GDM1 (cell line): ENCODE measurements at regions not wholly inside any gene's neighbourhood (a gene's known extent, or its start where the extent isn't known, plus 50 kb on each side); places are given as distances from the start of the nearest gene placed in this dataset.
"Not testable (repeated sequence)": the region's sequence is repeated elsewhere in the genome, so short reads cannot be mapped to it uniquely, and the experiment has no call there.

Source experiments
- DNase-seq: peaks from one replicate; lab custom pipeline; 2025; lab: John Stamatoyannopoulos, UW

DNA sequence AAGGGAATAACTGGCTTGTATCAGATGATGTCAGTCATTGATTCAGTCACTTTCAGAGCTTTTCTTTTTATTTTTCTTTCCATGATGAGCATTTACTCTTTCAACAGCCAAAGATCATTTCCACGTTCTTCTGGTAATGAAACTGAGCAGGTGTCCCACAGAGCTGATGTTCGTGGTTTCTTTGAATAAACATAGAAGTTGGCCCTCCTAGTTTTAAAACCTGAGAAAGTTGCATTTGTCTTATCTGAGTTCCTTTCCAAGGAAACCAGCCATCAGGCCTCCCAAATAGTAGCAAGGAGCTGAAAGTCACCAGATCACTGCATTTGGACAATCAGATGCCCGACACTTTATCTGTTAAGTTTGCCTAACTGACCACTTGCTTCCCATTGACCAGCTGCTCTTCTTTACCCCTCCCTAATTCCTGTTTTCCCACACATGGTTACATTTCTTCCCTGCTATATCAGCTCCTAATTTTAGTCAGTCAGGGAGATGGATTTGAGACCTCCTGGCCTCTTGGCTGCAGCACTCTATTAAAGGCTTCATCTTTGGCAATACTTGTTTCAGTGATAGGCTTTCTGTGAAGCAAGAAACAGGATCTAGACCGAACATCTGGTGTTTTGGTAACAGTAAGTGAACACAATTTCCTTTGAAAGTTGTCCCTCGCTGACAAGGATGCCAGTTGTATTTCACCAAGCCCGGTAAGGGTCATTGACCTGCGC, 420.8 kb downstream of the CHSY3 start:
- no peak for DNase-seq

DNA sequence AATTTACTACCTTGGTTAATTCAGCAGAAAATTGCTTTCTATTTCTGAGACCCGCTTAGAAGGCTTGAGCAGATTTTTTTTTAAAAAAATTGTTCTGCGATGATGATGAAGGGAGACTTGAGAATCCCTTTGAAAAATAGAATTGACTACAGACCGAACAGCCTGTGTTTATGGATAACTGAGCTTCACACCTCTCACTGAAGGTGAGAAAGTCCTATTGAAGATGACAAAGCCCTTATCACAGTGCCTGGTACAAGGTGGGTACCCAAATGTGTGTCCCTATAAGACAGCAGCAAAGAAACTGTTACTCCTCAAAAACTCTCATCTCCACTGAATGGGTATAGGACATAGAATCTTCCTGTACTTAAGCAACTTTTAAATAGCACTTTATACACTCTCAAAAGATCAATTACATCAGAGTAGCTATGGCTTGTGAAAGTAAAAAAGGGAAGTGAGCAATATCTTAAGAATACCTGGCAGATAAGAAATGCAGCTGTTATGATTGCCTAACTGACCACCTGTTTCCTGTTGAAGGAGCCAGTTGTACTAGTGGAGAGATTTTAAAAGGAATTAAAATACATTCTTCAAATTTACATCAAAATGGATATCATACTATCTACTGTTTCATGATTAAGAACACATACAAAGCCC, 419.7 kb downstream of the CHSY3 start:
- DNase-seq, result no peak

DNA sequence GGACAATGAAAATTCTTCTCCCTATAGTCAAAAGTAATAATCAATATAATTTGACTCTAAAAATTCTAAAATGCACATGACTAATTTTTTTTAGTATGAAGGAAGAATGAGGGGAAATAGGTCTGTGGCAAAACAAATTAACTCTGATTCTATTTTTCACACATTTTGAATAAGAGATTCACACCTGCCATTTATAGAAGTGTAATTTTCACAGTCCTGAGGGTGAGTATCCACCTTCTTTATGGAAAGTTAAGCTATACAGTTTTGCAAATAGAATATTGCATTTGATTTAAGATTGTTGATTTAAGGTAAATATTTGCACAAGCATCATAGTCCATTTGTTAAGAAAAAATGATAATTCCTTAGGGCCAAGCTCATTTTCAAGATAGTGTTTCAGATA, 417.7 kb downstream of the CHSY3 start:
- DNase-seq, result no peak

DNA sequence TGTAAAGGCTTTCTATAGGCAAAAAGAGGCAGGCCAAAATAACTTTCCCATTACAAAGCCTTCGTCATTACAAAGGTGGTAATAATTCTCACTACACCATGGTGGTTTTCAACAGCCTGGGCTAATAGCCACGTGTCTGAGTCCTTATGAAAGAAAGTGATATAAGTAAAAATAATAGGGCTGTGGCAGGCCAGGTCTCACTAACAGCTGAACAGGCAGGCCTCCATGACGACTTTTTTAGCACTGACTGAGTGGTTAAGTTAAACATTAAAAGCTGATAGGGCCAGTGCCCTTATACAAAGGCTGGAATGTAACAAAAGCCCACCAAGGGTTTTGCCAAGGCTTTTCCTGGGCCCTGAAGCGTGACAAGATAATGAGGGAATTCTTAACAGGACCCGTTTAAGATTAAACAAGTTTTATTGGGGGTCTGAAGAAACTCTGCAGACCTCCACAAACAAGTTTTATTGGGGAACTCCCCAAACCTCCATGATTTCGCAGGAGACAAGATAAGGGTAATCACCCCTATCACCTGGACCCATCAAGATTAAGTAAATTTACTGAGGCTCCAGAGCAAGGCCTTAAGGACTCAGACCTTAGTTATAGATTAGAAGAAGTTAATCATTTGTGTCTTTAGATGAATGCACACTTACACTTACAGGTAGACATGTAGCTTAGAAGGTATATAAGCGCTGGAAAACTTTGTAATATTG, 412.9 kb downstream of the CHSY3 start:
- no peak for DNase-seq

DNA sequence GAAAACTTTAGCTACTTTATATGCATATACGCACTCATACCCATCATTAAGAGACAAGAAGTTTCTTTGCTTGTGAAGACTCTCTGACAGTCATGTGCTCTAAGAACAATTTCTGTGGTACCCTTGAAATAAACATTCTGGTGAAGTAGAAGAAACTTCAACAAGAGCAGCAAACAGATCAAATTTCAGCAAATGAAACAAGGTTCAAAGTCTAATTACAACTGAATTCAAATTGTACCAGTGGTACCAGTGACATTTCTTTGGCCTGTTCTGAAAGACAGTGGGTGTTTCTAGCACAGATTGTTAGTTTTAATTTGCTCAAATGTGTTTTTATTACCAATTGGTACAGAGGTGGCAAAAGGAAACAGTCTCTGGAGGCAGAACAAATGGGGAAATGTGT, 391.0 kb downstream of the CHSY3 start:
- no peak for DNase-seq

GRCh38 chr5:130294798-130295197, 390.5 kb downstream of the CHSY3 start:
- not testable (repeated sequence) for DNase-seq

DNA sequence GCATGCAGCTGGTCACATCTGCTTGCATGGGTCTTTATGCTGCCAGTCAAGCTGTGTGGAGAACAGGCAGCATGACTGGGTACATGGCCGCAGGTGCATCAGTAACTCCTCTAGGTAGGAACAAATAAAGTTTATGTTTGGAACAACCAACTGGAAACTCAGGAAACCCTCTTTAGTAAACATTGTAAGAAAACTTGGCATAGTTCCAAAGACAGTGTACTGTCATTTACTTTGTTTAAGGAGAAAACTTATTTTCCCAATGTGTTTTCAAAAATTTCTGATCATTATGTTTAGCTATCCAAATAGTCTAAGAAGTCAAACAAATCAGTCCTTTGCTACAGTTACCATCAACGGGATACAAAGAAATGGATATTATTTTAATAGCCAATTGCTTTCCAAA, 386.0 kb downstream of the CHSY3 start:
- DNase-seq, result no peak

- no peak for DNase-seq
These were observed 385.1 kb downstream of the CHSY3 start for GRCh38 chr5:130289132-130290088.

DNA sequence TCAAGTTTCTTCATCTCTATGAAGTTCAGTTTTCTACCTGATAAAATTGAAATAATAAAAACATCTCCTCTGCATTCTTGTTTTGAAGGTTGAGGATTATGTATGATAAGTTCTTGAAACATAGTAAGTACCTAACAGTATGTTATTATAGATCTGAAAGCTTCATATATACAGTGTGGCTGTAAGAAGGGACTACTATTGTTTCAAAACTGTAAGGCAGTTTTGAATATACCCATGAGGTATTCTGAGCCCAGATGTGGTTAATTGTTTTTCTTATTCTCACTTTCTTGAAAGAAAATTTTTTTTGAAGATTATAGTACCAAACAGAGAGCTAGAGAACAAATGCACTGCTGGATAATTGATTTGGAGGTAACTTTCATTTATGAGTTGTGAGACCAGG, 383.2 kb downstream of the CHSY3 start:
- no peak for DNase-seq

DNA sequence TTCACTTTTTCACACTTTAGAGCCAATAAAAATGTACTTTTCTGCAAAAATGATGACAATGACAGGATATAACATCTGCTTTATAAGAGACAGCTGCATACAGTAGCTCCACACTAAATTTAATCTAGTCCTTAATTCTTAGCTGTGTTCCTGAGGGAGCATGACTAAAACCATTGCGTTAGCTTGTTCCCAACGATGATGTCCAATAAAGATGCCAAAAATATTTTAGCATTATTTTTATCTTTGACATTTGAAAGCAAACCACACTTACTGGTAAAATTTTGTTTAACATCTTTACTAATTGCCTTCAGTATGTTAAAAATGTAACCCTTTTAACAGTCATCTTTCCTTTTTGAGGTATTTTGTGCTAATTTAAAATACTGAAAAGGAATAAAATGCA, 382.7 kb downstream of the CHSY3 start:
- no peak for DNase-seq

GRCh38 chr5:130282049-130282448, 377.8 kb downstream of the CHSY3 start:
- no peak for DNase-seq

DNA sequence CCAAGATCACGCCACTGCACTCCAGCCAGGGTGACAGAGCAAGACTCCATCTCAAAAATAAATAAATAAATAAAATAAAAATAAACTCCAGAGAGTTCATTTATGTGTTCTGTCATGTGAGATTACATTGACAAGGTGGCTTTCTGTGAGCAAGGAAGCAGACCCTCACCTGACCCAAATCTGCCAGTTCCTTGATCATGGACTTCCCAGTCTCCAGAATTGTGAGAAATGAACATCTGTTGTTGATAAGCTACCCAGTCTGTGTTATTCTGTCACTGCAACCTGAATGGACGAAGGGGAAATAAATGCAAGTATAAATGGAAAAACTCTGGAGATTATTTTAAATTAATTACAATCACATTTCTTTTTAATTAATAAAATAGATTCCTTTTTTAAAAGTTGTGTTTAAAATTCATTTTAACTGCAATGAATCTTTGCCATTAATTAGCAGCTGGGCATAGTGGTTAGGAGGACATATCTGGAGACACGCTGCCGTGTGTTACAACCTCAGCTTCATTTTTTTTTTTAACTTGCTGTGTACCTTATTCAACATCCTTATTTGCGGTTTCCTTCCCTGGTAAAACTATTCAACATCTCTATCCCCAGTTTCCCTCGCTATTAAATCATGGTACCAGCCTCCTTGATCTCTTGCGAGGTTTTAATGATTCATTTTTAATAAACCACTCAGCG, 376.4 kb downstream of the CHSY3 start:
- DNase-seq, result no peak

GRCh38 chr5:130279386-130279785, 375.1 kb downstream of the CHSY3 start:
- no peak for DNase-seq

- no peak for DNase-seq
These were observed 373.9 kb downstream of the CHSY3 start for GRCh38 chr5:130278136-130278535.

DNA sequence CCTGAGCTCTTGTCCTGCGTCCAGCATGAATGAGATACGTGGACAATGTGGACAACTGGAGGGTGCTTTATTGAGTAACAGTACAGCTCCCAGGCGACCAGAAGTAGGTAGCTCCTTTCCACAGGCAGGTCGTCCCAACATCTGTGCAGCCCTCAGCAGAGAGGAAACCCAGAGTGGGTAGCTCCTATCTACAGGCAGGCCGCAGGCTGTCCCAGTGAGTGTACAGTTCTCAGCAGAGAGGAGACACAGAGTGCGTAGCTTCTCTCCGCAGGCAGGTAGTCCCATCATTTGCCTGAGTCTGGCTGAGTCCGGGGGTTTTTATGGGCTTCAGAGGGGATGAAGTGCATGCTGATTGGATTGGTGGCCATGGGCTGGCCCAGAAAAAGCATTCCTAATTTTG, 373.3 kb downstream of the CHSY3 start:
- no peak for DNase-seq

- DNase-seq, result no peak
These were observed 372.7 kb downstream of the CHSY3 start for GRCh38 chr5:130277002-130277401.

- no peak for DNase-seq
These were observed 368.6 kb downstream of the CHSY3 start for GRCh38 chr5:130272837-130273236.

- DNase-seq, result no peak
These were observed 366.5 kb downstream of the CHSY3 start for GRCh38 chr5:130270786-130271185.

DNA sequence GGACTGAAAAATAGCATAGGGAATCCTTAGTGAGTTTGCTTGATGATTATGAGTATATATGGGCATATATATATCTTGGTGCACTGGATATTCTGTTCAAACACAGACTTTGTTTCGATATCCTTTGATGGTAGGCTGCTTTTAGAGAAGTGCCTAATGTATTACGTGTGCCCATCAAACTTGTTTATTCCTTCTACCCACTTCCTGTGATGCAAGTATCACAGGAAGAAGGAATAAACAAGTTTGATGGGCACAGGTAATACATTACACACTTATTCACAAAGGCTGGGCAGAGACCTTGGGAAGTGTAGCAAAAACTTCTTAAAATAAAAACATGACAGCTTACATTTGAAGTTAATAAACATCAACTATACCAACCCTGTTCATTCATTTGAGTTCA, 364.2 kb downstream of the CHSY3 start:
- no peak for DNase-seq

- no peak for DNase-seq
These were observed 363.7 kb downstream of the CHSY3 start for GRCh38 chr5:130267926-130268325.

- no peak for DNase-seq
These were observed 356.2 kb downstream of the CHSY3 start for GRCh38 chr5:130260481-130260880.

- no peak for DNase-seq
These were observed 347.7 kb downstream of the CHSY3 start for GRCh38 chr5:130251931-130252330.
